PC-3 (cell line): ENCODE measurements at regions not wholly inside any gene's neighbourhood (a gene's known extent, or its start where the extent isn't known, plus 50 kb on each side); places are given as distances from the start of the nearest gene placed in this dataset.
"Not testable (repeated sequence)": the region's sequence is repeated elsewhere in the genome, so short reads cannot be mapped to it uniquely, and the experiment has no call there.

Source experiments
- EZH2 ChIP-seq: fragments of 300-600 bp; sonication (generic); IDR thresholded peaks from one replicate; pipeline ENCODE4 v1.6.1; 2017; ENCODE audit warnings: antibody characterized with exemption, mild to moderate bottlenecking, low read length; ENCODE audit not compliant: unreplicated experiment
- EZH2phosphoT487 ChIP-seq: fragments of 300-600 bp; sonication (generic); IDR thresholded peaks from 2 replicates; pipeline ENCODE4 v1.6.1; 2018; ENCODE audit warnings: mild to moderate bottlenecking, antibody characterized with exemption, low read length, borderline replicate concordance
- TF ChIP-seq, protein P1 (sequence below): fragments of 300-600 bp; sonication (generic); conservative IDR thresholded peaks from 2 replicates; pipeline ENCODE4 v1.5.1; 2017; ENCODE audit warnings: antibody characterized with exemption, low read depth, mild to moderate bottlenecking, low read length

GRCh38 chr10:10727411-10727810, 290.3 kb upstream of the CELF2 start:
- TF ChIP-seq, protein P1, sequence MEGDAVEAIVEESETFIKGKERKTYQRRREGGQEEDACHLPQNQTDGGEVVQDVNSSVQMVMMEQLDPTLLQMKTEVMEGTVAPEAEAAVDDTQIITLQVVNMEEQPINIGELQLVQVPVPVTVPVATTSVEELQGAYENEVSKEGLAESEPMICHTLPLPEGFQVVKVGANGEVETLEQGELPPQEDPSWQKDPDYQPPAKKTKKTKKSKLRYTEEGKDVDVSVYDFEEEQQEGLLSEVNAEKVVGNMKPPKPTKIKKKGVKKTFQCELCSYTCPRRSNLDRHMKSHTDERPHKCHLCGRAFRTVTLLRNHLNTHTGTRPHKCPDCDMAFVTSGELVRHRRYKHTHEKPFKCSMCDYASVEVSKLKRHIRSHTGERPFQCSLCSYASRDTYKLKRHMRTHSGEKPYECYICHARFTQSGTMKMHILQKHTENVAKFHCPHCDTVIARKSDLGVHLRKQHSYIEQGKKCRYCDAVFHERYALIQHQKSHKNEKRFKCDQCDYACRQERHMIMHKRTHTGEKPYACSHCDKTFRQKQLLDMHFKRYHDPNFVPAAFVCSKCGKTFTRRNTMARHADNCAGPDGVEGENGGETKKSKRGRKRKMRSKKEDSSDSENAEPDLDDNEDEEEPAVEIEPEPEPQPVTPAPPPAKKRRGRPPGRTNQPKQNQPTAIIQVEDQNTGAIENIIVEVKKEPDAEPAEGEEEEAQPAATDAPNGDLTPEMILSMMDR, result not testable (repeated sequence)
- not testable (repeated sequence) for TF ChIP-seq EZH2, EZH2phosphoT487
